SJSA1 (cell line): ENCODE measurements at regions not wholly inside any gene's neighbourhood (a gene's known extent, or its start where the extent isn't known, plus 50 kb on each side); places are given as distances from the start of the nearest gene placed in this dataset.
"Not testable (repeated sequence)": the region's sequence is repeated elsewhere in the genome, so short reads cannot be mapped to it uniquely, and the experiment has no call there.

Experiments used
- DNase-seq, 2 experiments: peaks; one replicate each; pipeline ENCODE4 v3.0.0-alpha.2; 2015 to 2020; ENCODE audit warnings: low spot score in 2 of 2, low read depth in 1 of 2
- H3K27ac ChIP-seq: fragments of 250-450 bp; sonication (Bioruptor Pico); 2 replicates; pipeline ENCODE4 v1.5.1; 2020; ENCODE audit warnings: mild to moderate bottlenecking, moderate library complexity
- H3K27me3 ChIP-seq: fragments of 250-450 bp; sonication (Bioruptor Pico); replicated peaks from 2 replicates; pipeline ENCODE4 v1.5.1; 2020; ENCODE audit warnings: mild to moderate bottlenecking, moderate library complexity
- H3K36me3 ChIP-seq: fragments of 250-450 bp; sonication (Bioruptor Pico); 2 replicates; pipeline ENCODE4 v1.5.1; 2020; ENCODE audit warnings: mild to moderate bottlenecking
- H3K4me1 ChIP-seq: fragments of 250-450 bp; sonication (Bioruptor Pico); replicated peaks from 2 replicates; pipeline ENCODE4 v1.6.1; 2021; ENCODE audit warnings: mild to moderate bottlenecking
- H3K4me3 ChIP-seq: fragments of 250-450 bp; sonication (Bioruptor Pico); 2 replicates; pipeline ENCODE4 v1.5.1; 2020; ENCODE audit warnings: mild to moderate bottlenecking
- H3K9me3 ChIP-seq: fragments of 250-450 bp; sonication (Bioruptor Pico); replicated peaks from 2 replicates; pipeline ENCODE4 v1.5.1; 2020; ENCODE audit warnings: mild to moderate bottlenecking

DNA sequence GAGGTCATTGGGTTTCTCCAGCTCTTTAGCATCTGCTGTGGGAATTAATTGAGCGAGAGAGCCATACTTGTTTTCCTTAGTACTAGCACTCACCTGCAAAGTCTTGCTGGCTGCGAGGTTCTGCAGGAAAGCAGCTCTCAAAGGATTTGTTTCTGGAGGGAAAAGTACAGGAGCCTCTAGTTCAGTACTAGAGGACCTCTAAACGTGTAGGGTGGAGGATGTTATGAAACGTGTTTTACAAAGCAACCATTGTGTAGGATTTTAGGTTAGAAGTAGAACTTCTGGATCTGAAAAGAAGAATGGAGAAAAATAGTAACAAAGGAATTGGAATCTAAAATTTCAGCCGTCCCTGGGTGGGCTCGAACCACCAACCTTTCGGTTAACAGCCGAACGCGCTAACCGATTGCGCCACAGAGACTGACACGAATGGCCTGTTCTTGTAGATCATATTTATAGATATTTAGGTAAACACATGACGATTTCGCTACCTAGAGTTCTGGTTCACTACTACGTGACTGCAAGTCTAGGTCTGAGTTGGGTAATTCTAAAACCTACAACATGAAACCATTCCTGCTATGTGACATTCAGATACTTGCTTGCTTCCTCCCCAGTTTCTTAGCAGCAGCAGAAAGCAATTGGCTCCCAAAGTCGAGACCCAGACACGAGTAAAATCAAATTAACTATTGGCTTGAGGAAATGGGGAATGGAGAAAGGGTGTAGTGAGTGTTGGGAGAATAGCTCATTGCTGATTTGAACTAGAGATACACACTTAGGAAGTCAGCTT is 60.2 kb upstream of the CFAP126 start:
- peak in 1 of 2 experiments; percentile 51 for DNase-seq
- Histone ChIP-seq H3K9me3 (no peaks in the 10 kb centered on the region), H3K4me3 (no peak overlapping the region), H3K36me3 (no peaks in the 10 kb centered on the region), H3K27ac (no peak overlapping the region), H3K27me3 (peaks cover 24% of the 10 kb centered on the region; the same call in 1 of the 2 replicates), H3K4me1 (no peaks in the 10 kb centered on the region; the same call in 1 of the 2 replicates)

DNA sequence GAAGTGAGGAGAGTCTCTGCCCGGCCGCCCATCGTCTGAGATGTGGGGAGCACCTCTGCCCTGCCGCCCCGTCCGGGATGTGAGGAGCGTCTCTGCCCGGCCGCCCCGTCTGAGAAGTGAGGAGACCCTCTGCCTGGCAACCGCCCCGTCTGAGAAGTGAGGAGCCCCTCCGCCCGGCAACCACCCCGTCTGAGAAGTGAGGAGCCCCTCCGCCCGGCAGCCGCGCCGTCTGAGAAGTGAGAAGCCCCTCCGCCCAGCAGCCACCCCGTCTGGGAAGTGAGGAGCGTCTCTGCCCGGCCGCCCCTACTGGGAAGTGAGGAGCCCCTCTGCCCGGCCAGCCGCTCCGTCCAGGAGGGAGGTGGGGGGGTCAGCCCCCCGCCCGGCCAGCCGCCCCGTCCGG is 55.2 kb upstream of the CFAP126 start:
- H3K4me1 ChIP-seq, H3K4me3 ChIP-seq, DNase-seq, H3K9me3 ChIP-seq, H3K36me3 ChIP-seq, H3K27ac ChIP-seq: not testable (repeated sequence)
- H3K27me3 ChIP-seq = peaks cover 15% of the 10 kb centered on the region; the same call in 1 of the 2 replicates

DNA sequence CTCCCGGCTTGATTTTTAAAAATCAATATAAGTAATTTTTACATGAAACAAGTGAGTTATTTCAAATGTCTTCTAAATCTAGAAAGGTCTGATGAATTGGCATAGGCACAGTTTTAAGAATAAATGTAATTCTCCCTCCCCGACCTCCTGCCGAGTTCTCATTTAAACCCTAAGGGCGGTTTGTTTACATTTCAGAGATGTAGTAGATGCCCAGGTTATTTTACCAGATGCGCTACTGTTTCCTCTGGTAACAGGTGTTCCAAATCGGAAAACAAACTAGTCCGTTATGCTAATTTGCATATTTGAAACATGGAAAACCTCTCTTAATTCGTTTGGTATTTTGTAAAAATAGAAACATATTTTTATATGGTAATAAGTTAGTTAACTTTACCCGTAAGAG is 53.8 kb upstream of the CFAP126 start:
- Histone ChIP-seq H3K9me3 (no peaks in the 10 kb centered on the region), H3K27me3 (peaks cover 8% of the 10 kb centered on the region; the same call in 1 of the 2 replicates), H3K4me3 (no peak overlapping the region), H3K36me3 (no peaks in the 10 kb centered on the region), H3K4me1 (no peaks in the 10 kb centered on the region; the same call in 1 of the 2 replicates), H3K27ac (no peak overlapping the region)
- DNase-seq = no peak

DNA sequence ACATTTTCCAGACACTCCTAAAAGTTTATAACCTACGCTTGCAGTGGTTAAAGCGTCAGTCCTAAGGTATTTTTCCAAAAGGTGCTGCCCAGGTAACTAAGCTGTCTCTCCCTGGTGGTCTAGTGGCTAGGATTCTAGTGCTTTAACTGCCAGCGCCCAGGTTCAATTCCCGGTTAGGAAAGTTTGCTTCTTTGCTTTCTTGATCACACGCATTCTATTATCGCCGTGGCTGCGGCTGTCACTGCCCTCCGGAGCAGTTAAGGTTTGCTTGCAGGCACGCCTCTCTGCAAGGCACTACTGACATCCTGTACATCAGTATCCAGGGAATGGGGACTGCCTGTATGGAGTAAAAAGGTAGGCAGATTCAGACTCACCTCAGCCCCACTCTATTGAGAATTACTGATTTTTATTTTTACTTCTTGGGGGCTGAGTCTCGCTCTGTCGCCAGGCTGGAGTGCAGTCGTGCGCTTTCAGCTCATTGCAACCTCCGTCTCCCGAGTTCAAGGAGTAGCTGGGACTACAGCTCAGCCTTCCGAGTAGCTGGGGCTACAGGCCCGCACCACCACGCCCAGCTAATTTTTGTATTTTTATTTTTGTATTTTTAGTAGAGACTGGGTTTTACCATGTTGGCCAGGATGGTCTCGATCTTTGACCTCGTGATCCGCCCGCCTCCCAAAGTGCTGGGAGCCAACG is 53.2 kb upstream of the CFAP126 start:
- Histone ChIP-seq H3K4me1 (no peaks in the 10 kb centered on the region; the same call in 1 of the 2 replicates), H3K27me3 (peaks cover 8% of the 10 kb centered on the region; the same call in 1 of the 2 replicates), H3K27ac (no peak overlapping the region), H3K9me3 (no peaks in the 10 kb centered on the region), H3K4me3 (no peak overlapping the region), H3K36me3 (no peaks in the 10 kb centered on the region)
- DNase-seq = no peak

DNA sequence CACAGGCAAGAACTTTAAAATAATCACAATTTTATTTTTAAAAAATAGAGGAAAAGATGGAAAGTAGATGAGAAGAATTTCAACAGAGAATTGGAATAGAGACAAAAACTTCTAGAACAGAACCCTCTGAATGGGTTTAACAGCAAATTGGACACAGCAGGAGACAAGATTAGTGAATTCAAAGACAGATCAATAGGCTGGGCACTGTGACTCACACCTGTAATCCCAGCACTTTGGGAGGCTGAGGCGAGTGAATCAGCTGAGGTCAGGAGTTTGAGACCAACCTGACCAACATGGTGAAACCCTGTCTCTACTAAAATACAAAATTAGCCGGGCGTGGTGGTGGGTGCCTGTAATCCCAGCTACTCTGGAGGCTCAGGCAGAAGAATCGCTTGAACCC is 49.9 kb upstream of the CFAP126 start:
- H3K27ac ChIP-seq, DNase-seq, H3K9me3 ChIP-seq, H3K27me3 ChIP-seq, H3K36me3 ChIP-seq, H3K4me3 ChIP-seq, H3K4me1 ChIP-seq: not testable (repeated sequence)
